IMR-90 (cell line): ENCODE measurements at regions not wholly inside any gene's neighbourhood (a gene's known extent, or its start where the extent isn't known, plus 50 kb on each side); places are given as distances from the start of the nearest gene placed in this dataset.

Source experiments
- ATAC-seq: fragments of 200-7000 bp; cut with Tn5 transposase; 2 replicates; pipeline ENCODE4 v1.9.1; 2020; ENCODE audit warnings: low read depth, mild to moderate bottlenecking, moderate library complexity
- BruUV-seq: library from RNA; stranded (reverse); fragments of 400-500 nt; replicated peaks from 2 replicates; lab custom pipeline; 2021; lab: Mats Ljungman, UMichigan
- CTCF ChIA-PET: fragments of 300-600 bp; formaldehyde crosslinking; extraction: SDS; loops from one replicate; lab custom pipeline; 2021; ENCODE audit warnings: antibody characterized with exemption; lab: Yijun Ruan, JAX
- POLR2A ChIA-PET: fragments of 300-600 bp; sonication (Branson Sonifier 250); formaldehyde crosslinking; loops from one replicate; lab custom pipeline; 2022; ENCODE audit warnings: antibody characterized with exemption; ENCODE audit not compliant: unreplicated experiment; lab: Charles Lee
- DNase-seq: peaks from one replicate; pipeline ENCODE4 v3.0.0; 2013
- H2AFZ ChIP-seq: replicated peaks from 2 replicates; pipeline ENCODE3; 2013; ENCODE audit warnings: low read length, mild to moderate bottlenecking; ENCODE audit not compliant: poor library complexity
- H2AK5ac ChIP-seq: 2 replicates; pipeline ENCODE4 v1.6.1; 2013; ENCODE audit warnings: low read depth, low read length, inconsistent platforms
- H2AK9ac ChIP-seq: replicated peaks from 2 replicates; pipeline ENCODE3; 2013; ENCODE audit warnings: mild to moderate bottlenecking, low read depth, low read length, moderate library complexity; ENCODE audit not compliant: poor library complexity
- H2BK120ac ChIP-seq: 2 replicates; pipeline ENCODE4 v1.6.1; 2013; ENCODE audit warnings: low read depth, low read length, inconsistent platforms
- H2BK15ac ChIP-seq: 3 replicates; pipeline ENCODE4 v1.6.1; 2013; ENCODE audit warnings: low read depth, low read length, inconsistent platforms
- H2BK20ac ChIP-seq: 2 replicates; pipeline ENCODE4 v1.6.1; 2013; ENCODE audit warnings: low read depth, mild to moderate bottlenecking, inconsistent platforms, low read length, moderate library complexity
- H2BK5ac ChIP-seq: 2 replicates; pipeline ENCODE4 v1.6.1; 2013; ENCODE audit warnings: mild to moderate bottlenecking, low read depth, low read length, inconsistent platforms; ENCODE audit not compliant: poor library complexity, severe bottlenecking
- H3K14ac ChIP-seq: replicated peaks from 2 replicates; pipeline ENCODE4 v1.6.1; 2013; ENCODE audit warnings: low read depth, low read length, inconsistent platforms
- H3K18ac ChIP-seq: 2 replicates; pipeline ENCODE4 v1.6.1; 2013; ENCODE audit warnings: low read depth, low read length, control low read depth
- H3K23ac ChIP-seq: 2 replicates; pipeline ENCODE4 v1.6.1; 2013; ENCODE audit warnings: low read depth, low read length, inconsistent platforms
- H3K27ac ChIP-seq: 2 replicates; pipeline ENCODE4 v1.5.1; 2013; ENCODE audit warnings: mild to moderate bottlenecking, control low read depth, low read length; ENCODE audit not compliant: insufficient read depth
- H3K27me3 ChIP-seq: 2 replicates; pipeline ENCODE4 v1.6.1; 2013; ENCODE audit warnings: low read length; ENCODE audit not compliant: control insufficient read depth, insufficient read depth
- H3K36me3 ChIP-seq: 2 replicates; pipeline ENCODE4 v1.6.1; 2013; ENCODE audit warnings: low read length, mixed read lengths; ENCODE audit not compliant: control insufficient read depth, insufficient read depth
- H3K4ac ChIP-seq: 2 replicates; pipeline ENCODE4 v1.6.1; 2013; ENCODE audit warnings: low read depth, low read length, inconsistent platforms
- H3K4me1 ChIP-seq: 2 replicates; pipeline ENCODE4 v1.6.1; 2013; ENCODE audit warnings: low read length, mixed read lengths; ENCODE audit not compliant: control insufficient read depth, insufficient read depth
- H3K4me2 ChIP-seq: 2 replicates; pipeline ENCODE4 v1.6.1; 2013; ENCODE audit warnings: low read depth, mild to moderate bottlenecking, control low read depth, low read length, moderate library complexity
- H3K4me3 ChIP-seq: 2 replicates; pipeline ENCODE4 v1.5.1; 2013; ENCODE audit warnings: low read depth, mild to moderate bottlenecking, control low read depth, low read length, moderate library complexity; ENCODE audit not compliant: insufficient read depth
- H3K56ac ChIP-seq: 2 replicates; pipeline ENCODE4 v1.6.1; 2013; ENCODE audit warnings: low read length, inconsistent platforms; ENCODE audit not compliant: insufficient read depth; ENCODE audit errors: extremely low read depth
- H3K79me1 ChIP-seq, 2 experiments: 2 replicates each; pipeline ENCODE4 v1.6.1; 2013; ENCODE audit warnings: low read length in 2 of 2, inconsistent platforms in 1 of 2, low read depth in 1 of 2
- H3K9ac ChIP-seq: 2 replicates; pipeline ENCODE4 v1.6.1; 2013; ENCODE audit warnings: low read depth, low read length, control low read depth
- H3K9me1 ChIP-seq: 2 replicates; pipeline ENCODE4 v1.6.1; 2013; ENCODE audit warnings: low read length, inconsistent platforms; ENCODE audit not compliant: insufficient read depth
- H3K9me3 ChIP-seq: 2 replicates; pipeline ENCODE4 v1.6.1; 2013; ENCODE audit warnings: low read length; ENCODE audit not compliant: control insufficient read depth, insufficient read depth
- H4K20me1 ChIP-seq: 2 replicates; pipeline ENCODE4 v1.6.1; 2013; ENCODE audit warnings: low read length, inconsistent platforms; ENCODE audit not compliant: insufficient read depth
- H4K5ac ChIP-seq: 2 replicates; pipeline ENCODE4 v1.6.1; 2013; ENCODE audit warnings: mild to moderate bottlenecking, low read depth, low read length, control low read depth
- H4K8ac ChIP-seq, 2 experiments: 2 replicates each; pipeline ENCODE4 v1.6.1; 2013; ENCODE audit warnings: low read depth in 2 of 2, low read length in 2 of 2, control low read depth in 1 of 2, inconsistent platforms in 1 of 2
- H4K91ac ChIP-seq: 2 replicates; pipeline ENCODE4 v1.6.1; 2013; ENCODE audit warnings: low read depth, low read length, inconsistent platforms; ENCODE audit not compliant: insufficient read depth
- BHLHE40 ChIP-seq: fragments of 150-350 bp; IDR thresholded peaks from 2 replicates; pipeline ENCODE4 v1.6.1; 2016; ENCODE audit warnings: mild to moderate bottlenecking, low read depth, low read length
- CEBPB ChIP-seq: IDR thresholded peaks from 2 replicates; pipeline ENCODE4 v1.6.1; 2012; ENCODE audit warnings: low read depth, low read length, improper control_type of control experiment
- CHD1 ChIP-seq: IDR thresholded peaks from 2 replicates; pipeline ENCODE4 v1.6.1; 2012; ENCODE audit warnings: low read depth, low read length, improper control_type of control experiment
- CTCF ChIP-seq: conservative IDR thresholded peaks from 2 replicates; pipeline ENCODE4 v1.5.1; 2012; ENCODE audit warnings: mild to moderate bottlenecking, low read depth, low read length, improper control_type of control experiment
- FOS ChIP-seq: fragments of 150-350 bp; IDR thresholded peaks from 2 replicates; pipeline ENCODE4 v1.6.1; 2016; ENCODE audit warnings: low read depth, low read length
- MAFK ChIP-seq: IDR thresholded peaks from 2 replicates; pipeline ENCODE4 v1.6.1; 2012; ENCODE audit warnings: low read depth, low read length, improper control_type of control experiment
- MAZ ChIP-seq: IDR thresholded peaks from 2 replicates; pipeline ENCODE4 v1.6.1; 2012; ENCODE audit warnings: low read depth, mild to moderate bottlenecking, low read length, improper control_type of control experiment, moderate library complexity, borderline replicate concordance
- MXI1 ChIP-seq: IDR thresholded peaks from 2 replicates; pipeline ENCODE4 v1.6.1; 2012; ENCODE audit warnings: low read depth, mild to moderate bottlenecking, low read length, moderate library complexity, borderline replicate concordance
- NFE2L2 ChIP-seq: fragments of 150-350 bp; IDR thresholded peaks from 2 replicates; pipeline ENCODE4 v1.6.1; 2016; ENCODE audit warnings: low read depth, mild to moderate bottlenecking, low read length
- POLR2A ChIP-seq: IDR thresholded peaks from 2 replicates; pipeline ENCODE4 v1.6.1; 2012; ENCODE audit warnings: mild to moderate bottlenecking, low read depth, low read length
- RAD21 ChIP-seq: IDR thresholded peaks from 2 replicates; pipeline ENCODE4 v1.6.1; 2012; ENCODE audit warnings: low read length, improper control_type of control experiment
- RCOR1 ChIP-seq: IDR thresholded peaks from 2 replicates; pipeline ENCODE4 v1.6.1; 2012; ENCODE audit warnings: mild to moderate bottlenecking, low read length, improper control_type of control experiment; ENCODE audit not compliant: insufficient replicate concordance
- RFX5 ChIP-seq: IDR thresholded peaks from 2 replicates; pipeline ENCODE4 v1.8.0; 2012; ENCODE audit warnings: low read depth, mild to moderate bottlenecking, low read length, moderate library complexity
- SMC3 ChIP-seq: fragments of 150-350 bp; IDR thresholded peaks from 2 replicates; pipeline ENCODE4 v1.6.1; 2016; ENCODE audit warnings: low read depth, mild to moderate bottlenecking, antibody characterized with exemption, low read length, moderate library complexity
- WGBS, 2 experiments: methylation state at CpG; one replicate each; pipeline versions ENCODE4 v1.1.5 to v1.1.7; 2013; ENCODE audit warnings: missing lambda C conversion rate in 2 of 2; ENCODE audit not compliant: insufficient read length in 1 of 2; ENCODE audit errors: extremely low coverage in 2 of 2; 5-methylcytosine and 5-hydroxymethylcytosine counted together
- dilution Hi-C: fragments of 300-500 bp; cut with HindIII; formaldehyde crosslinking; loops from one replicate; pipeline ENCODE4 v1.14.3; 2018; ENCODE audit warnings: low sequenced_read_pairs; ENCODE audit not compliant: unreplicated experiment
- in situ Hi-C: fragments of 300-500 bp; cut with MboI; formaldehyde crosslinking; loops from 3 replicates; pipeline ENCODE4 v1.14.3; 2019; ENCODE audit warnings: low sequenced_read_pairs, inconsistent platforms, mixed read lengths
- intact Hi-C: fragments of 100-400 bp; cut with micrococcal nuclease; formaldehyde crosslinking; loops from 2 replicates; pipeline ENCODE4 v1.10.0; 2022
- TF ChIP-seq, protein P1 (sequence below): fragments of 150-350 bp; IDR thresholded peaks from 2 replicates; pipeline ENCODE4 v1.6.1; 2016; ENCODE audit warnings: low read depth, mild to moderate bottlenecking, low read length, moderate library complexity, borderline replicate concordance
- TF ChIP-seq, protein P2 (sequence below): fragments of 150-350 bp; IDR thresholded peaks from 2 replicates; pipeline ENCODE4 v1.6.1; 2017; ENCODE audit warnings: mild to moderate bottlenecking, antibody characterized with exemption, low read length, low read depth

DNA sequence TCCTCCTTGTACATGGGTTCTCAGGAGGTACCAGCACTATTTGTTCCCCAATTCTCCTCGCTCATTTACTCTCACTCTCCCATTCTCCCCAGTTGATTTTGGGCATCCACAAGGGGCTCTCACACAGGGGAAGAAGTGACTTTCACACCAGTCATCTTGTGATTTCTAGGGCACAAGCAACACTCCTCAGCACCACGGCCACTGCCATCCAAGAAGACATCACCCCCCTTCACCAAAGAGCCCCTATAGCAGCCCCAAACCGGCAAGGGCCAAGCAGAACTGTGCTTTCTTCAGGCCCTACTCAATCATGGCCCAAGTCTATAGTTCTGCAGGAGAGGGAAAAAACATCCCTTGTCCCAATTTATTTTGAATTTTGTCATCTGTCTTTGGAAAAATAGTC lies 209.2 kb upstream of the ARL4C start:
- POLR2A ChIA-PET, result no interaction called here
- H3K18ac ChIP-seq, result no peak overlapping the region
- TF ChIP-seq CTCF (no peak), SMC3 (no peak), RCOR1 (no peak), RFX5 (no peak), FOS (no peak), BHLHE40 (no peak), MAZ (no peak), RAD21 (no peak), NFE2L2 (no peak), MAFK (no peak), MXI1 (no peak), POLR2A (no peak), CEBPB (no peak), CHD1 (no peak)
- TF ChIP-seq, protein P1, sequence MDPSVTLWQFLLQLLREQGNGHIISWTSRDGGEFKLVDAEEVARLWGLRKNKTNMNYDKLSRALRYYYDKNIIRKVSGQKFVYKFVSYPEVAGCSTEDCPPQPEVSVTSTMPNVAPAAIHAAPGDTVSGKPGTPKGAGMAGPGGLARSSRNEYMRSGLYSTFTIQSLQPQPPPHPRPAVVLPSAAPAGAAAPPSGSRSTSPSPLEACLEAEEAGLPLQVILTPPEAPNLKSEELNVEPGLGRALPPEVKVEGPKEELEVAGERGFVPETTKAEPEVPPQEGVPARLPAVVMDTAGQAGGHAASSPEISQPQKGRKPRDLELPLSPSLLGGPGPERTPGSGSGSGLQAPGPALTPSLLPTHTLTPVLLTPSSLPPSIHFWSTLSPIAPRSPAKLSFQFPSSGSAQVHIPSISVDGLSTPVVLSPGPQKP, result no peak
- TF ChIP-seq, protein P2, sequence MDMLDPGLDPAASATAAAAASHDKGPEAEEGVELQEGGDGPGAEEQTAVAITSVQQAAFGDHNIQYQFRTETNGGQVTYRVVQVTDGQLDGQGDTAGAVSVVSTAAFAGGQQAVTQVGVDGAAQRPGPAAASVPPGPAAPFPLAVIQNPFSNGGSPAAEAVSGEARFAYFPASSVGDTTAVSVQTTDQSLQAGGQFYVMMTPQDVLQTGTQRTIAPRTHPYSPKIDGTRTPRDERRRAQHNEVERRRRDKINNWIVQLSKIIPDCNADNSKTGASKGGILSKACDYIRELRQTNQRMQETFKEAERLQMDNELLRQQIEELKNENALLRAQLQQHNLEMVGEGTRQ, result no peak
- H3K79me1 ChIP-seq, result no peaks in the 10 kb centered on the region
- H4K5ac ChIP-seq, result no peak overlapping the region
- CTCF ChIA-PET, result no interaction called here
- 100% methylated on average over 3 of the region's 3 CpGs; no CpG with 5 or more reads in 1 of the 2 experiments for WGBS, 2 experiments
- dilution Hi-C loops (no loop called here), in situ Hi-C loops (no loop called here), intact Hi-C loops (no loop called here)
- H3K14ac ChIP-seq, result no peak overlapping the region; the same call in 1 of the 2 replicates
- no peaks in the 10 kb centered on the region for H3K36me3 ChIP-seq
- H2BK5ac ChIP-seq, result no peak overlapping the region
- no peak overlapping the region for H3K56ac ChIP-seq
- no TSS peak for BruUV-seq
- H4K8ac ChIP-seq, result no peak overlapping the region
- H2AFZ ChIP-seq, result no peak overlapping the region
- H2BK20ac ChIP-seq, result no peak overlapping the region
- no peak overlapping the region for H3K4me2 ChIP-seq
- peaks cover 3% of the 10 kb centered on the region; the same call in 1 of the 2 replicates for H3K4me1 ChIP-seq
- no peak for DNase-seq
- H3K9ac ChIP-seq, result no peak overlapping the region
- H4K20me1 ChIP-seq, result no peaks in the 10 kb centered on the region
- H3K23ac ChIP-seq, result no peak overlapping the region; the same call in 1 of the 2 replicates
- peak overlapping the region; percentile 65; the same call in 2 of the 3 replicates for H2BK15ac ChIP-seq
- no peak for ATAC-seq
- H3K4ac ChIP-seq, result no peak overlapping the region
- H3K4me3 ChIP-seq, result no peak overlapping the region
- H3K9me3 ChIP-seq, result no peaks in the 10 kb centered on the region
- H2AK9ac ChIP-seq, result no peak overlapping the region
- no peaks in the 10 kb centered on the region for H3K27me3 ChIP-seq
- H2BK120ac ChIP-seq, result no peak overlapping the region; the same call in 1 of the 2 replicates
- H3K27ac ChIP-seq, result no peak overlapping the region
- peaks cover 5% of the 10 kb centered on the region; the same call in 1 of the 2 replicates for H3K9me1 ChIP-seq
- H2AK5ac ChIP-seq, result peak overlapping the region; percentile 27; the same call in 1 of the 2 replicates
- no peak overlapping the region for H4K91ac ChIP-seq
